ENCODE measurements at regions not wholly inside any gene's neighbourhood (a gene's known extent, or its start where the extent isn't known, plus 50 kb on each side); places are given as distances from the start of the nearest gene placed in this dataset.

GRCh38 chr9:16171911-16172310 lies 619.1 kb downstream of the CCDC171 start:
- TF ChIP-seq JUN (IDR thresholded peaks at IDR 0.05) (no peak), RFX5 (IDR thresholded peaks at IDR 0.05) (no peak), ZFP36 (IDR thresholded peaks at IDR 0.05; ENCODE audit: borderline replicate concordance, partially characterized antibody) (no peak)
- ATAC-seq, result no peak
- Histone ChIP-seq H3K4me1 (no peaks in the 10 kb centered on the region), H3K9me3 (no peaks in the 10 kb centered on the region), H3K4me2 (no peak overlapping the region), H3K4me3 (no peak overlapping the region), H3K27ac (no peak overlapping the region)
- no peak for FAIRE-seq
- WGBS (ENCODE audit: missing lambda C conversion rate), result 75% methylated on average over 6 of the region's 6 CpGs
- POLR2A ChIA-PET, result no interaction called here
- CTCF ChIA-PET, result interaction anchor here (0.8 to 1.3 kb wide), 3 partner anchors 13 to 649 kb away, joined by 3 to 5 read pairs (median 3); no protein-coding TSS in a partner anchor
- no peak for DNase-seq (ENCODE audit: low read depth in 1 of 2, low spot score in 1 of 2)

DNA sequence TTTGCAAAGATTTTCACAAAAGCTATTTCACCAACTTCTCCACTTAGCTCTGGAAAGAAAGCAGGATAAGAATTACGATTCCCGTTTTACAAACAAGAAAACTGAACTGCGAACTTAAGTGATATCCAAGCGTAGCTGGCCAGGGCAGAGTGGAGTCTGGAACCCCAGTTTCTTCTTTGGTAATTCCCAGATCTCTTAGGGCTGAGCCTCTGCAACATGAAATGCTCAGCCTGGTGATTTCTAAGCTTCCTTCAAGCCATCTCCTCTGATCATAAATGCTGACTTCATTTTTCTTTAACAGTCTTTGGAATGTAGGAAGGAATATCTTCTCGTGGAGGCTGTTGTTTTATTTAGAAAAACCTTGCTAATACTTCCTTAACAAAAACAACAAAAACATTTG lies 620.0 kb downstream of the CCDC171 start:
- DNase-seq (ENCODE audit: low read depth in 1 of 2, low spot score in 1 of 2) (no peak), FAIRE-seq (no peak), ATAC-seq (no peak)
- H3K4me2 ChIP-seq, result no peak overlapping the region
- ChIA-PET CTCF (interaction anchor here (0.6 to 1.5 kb wide), 3 partner anchors 14 to 335 kb away, joined by 3 read pairs; no protein-coding TSS in a partner anchor), POLR2A (no interaction called here)
- TF ChIP-seq CBX2 (IDR thresholded peaks at IDR 0.05; ENCODE audit: borderline replicate concordance, low read depth) (no peak), ZNF302 (CRISPR knock-in tag; IDR thresholded peaks at IDR 0.05) (no peak), TFCP2L1 (CRISPR knock-in tag; IDR thresholded peaks at IDR 0.05) (no peak), RNF2 (IDR thresholded peaks at IDR 0.05; ENCODE audit: borderline replicate concordance, low read depth) (no peak), CTCF (IDR thresholded peaks at IDR 0.05) (no peak), CBX8 (IDR thresholded peaks at IDR 0.05) (no peak), POLR2A (IDR thresholded peaks at IDR 0.05; ENCODE audit: low read length) (no peak), KDM1A (IDR thresholded peaks at IDR 0.05; ENCODE audit: low read depth) (no peak), FOXS1 (CRISPR knock-in tag; IDR thresholded peaks at IDR 0.05) (no peak), EHMT2 (IDR thresholded peaks at IDR 0.05; ENCODE audit: low read depth) (no peak), HOXA7 (CRISPR knock-in tag; IDR thresholded peaks at IDR 0.05) (no peak), REST (IDR thresholded peaks at IDR 0.05) (no peak), TP53 (CRISPR knock-in tag; IDR thresholded peaks at IDR 0.05) (no peak), ZC3H11A (IDR thresholded peaks at IDR 0.05) (no peak), PHF8 (IDR thresholded peaks at IDR 0.05; ENCODE audit: borderline replicate concordance, low read depth) (no peak), KDM5A (IDR thresholded peaks at IDR 0.05) (no peak)
- TF ChIP-seq, protein P1, sequence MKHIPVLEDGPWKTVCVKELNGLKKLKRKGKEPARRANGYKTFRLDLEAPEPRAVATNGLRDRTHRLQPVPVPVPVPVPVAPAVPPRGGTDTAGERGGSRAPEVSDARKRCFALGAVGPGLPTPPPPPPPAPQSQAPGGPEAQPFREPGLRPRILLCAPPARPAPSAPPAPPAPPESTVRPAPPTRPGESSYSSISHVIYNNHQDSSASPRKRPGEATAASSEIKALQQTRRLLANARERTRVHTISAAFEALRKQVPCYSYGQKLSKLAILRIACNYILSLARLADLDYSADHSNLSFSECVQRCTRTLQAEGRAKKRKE (CRISPR knock-in tag; IDR thresholded peaks at IDR 0.05; ENCODE audit: low read depth), result no peak
- no peaks in the 10 kb centered on the region for H3K4me1 ChIP-seq
- H3K9me3 ChIP-seq, result no peaks in the 10 kb centered on the region
- WGBS (ENCODE audit: missing lambda C conversion rate), result 66% methylated on average over 5 of the region's 5 CpGs
- no peak overlapping the region for H3K4me3 ChIP-seq
- H3K27ac ChIP-seq, result no peak overlapping the region
